A673 (cell line): ENCODE measurements at regions not wholly inside any gene's neighbourhood (a gene's known extent, or its start where the extent isn't known, plus 50 kb on each side); places are given as distances from the start of the nearest gene placed in this dataset.

Experiments used
- CTCF ChIP-seq: fragments of 300-800, 200-600 bp; sonication (generic); conservative IDR thresholded peaks from 2 replicates; pipeline ENCODE4 v1.5.1; 2017; ENCODE audit warnings: low read depth, mild to moderate bottlenecking, antibody characterized with exemption, low read length, moderate library complexity, mixed read lengths
- EZH2 ChIP-seq: fragments of 200-600 bp; sonication (generic); IDR thresholded peaks from 2 replicates; pipeline ENCODE4 v1.6.1; 2017; ENCODE audit warnings: borderline replicate concordance, low read depth, mild to moderate bottlenecking, mixed read lengths, antibody characterized with exemption, low read length; ENCODE audit not compliant: poor library complexity, severe bottlenecking

DNA sequence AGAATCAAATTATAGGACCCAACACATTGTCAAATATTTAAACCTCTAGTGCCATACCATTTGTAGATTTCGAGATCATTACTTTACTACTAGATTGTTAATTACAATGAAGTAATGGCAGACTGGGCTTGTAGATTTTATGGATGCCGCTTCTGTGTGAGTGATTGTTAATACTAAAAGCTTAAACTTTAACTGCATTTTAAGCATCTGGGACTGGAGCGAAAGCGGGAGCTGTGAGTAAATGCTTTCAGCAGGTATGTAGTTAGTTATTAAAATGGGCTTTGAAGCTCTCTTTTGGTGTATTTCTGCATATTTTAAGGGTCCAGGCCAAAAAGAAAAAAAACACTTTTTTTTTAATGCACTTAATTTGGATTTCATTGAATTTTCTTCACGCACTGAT lies 519.3 kb downstream of the MED13L start:
- TF ChIP-seq CTCF (no peak), EZH2 (no peak)
